Left lung (tissue), 4 donors: ENCODE measurements at regions not wholly inside any gene's neighbourhood (a gene's known extent, or its start where the extent isn't known, plus 50 kb on each side); places are given as distances from the start of the nearest gene placed in this dataset.

Experiments
- ATAC-seq: fragments of 200-7000 bp; cut with Tn5 transposase; one replicate; pipeline ENCODE4 v1.9.1; 2020; ENCODE audit warnings: moderate library complexity
- DNase-seq, 4 donors: peaks; one replicate each; pipeline ENCODE4 v3.0.0-alpha.2; 2013 to 2020
- H3K27ac ChIP-seq, 2 donors: fragments of 200-600 bp; sonication (generic) in 1 of 2; one replicate each; pipeline versions ENCODE4 v1.5.0 to v1.8.0; 2020 to 2021
- H3K27me3 ChIP-seq, 2 donors: fragments of 200-600 bp; sonication (generic) in 1 of 2; one replicate each; pipeline versions ENCODE4 v1.5.0 to v1.8.0; 2020 to 2021
- H3K36me3 ChIP-seq, 2 donors: fragments of 200-600 bp; sonication (generic) in 1 of 2; one replicate each; pipeline versions ENCODE4 v1.5.0 to v1.8.0; 2020 to 2021
- H3K4me1 ChIP-seq, 2 donors: fragments of 200-600 bp; one replicate each; pipeline ENCODE4 v1.8.0; 2021
- H3K4me3 ChIP-seq, 2 donors: fragments of 200-600 bp; sonication (generic) in 1 of 2; one replicate each; pipeline versions ENCODE4 v1.5.0 to v1.8.0; 2020 to 2021; ENCODE audit warnings: mild to moderate bottlenecking in 1 of 2
- H3K9me3 ChIP-seq, 2 donors: fragments of 200-600 bp; sonication (generic) in 1 of 2; one replicate each; pipeline versions ENCODE4 v1.5.0 to v1.8.0; 2020 to 2021
- CTCF ChIP-seq, 2 donors: fragments of 200-600 bp; sonication (generic) in 1 of 2; IDR thresholded peaks; one replicate each; pipeline versions ENCODE4 v1.5.0 to v1.8.0; 2021; ENCODE audit warnings: antibody characterized with exemption in 2 of 2
- intact Hi-C, 2 donors: fragments of 100-400 bp; cut with DNase I; formaldehyde crosslinking; loops; one replicate each; pipeline versions ENCODE4 v1.11.2 to v1.14.2; 2022
- donor health status: DM: no; HTN: yes; CAD: no.
- donor health status: DM: no; HTN: no; CAD: no.

DNA sequence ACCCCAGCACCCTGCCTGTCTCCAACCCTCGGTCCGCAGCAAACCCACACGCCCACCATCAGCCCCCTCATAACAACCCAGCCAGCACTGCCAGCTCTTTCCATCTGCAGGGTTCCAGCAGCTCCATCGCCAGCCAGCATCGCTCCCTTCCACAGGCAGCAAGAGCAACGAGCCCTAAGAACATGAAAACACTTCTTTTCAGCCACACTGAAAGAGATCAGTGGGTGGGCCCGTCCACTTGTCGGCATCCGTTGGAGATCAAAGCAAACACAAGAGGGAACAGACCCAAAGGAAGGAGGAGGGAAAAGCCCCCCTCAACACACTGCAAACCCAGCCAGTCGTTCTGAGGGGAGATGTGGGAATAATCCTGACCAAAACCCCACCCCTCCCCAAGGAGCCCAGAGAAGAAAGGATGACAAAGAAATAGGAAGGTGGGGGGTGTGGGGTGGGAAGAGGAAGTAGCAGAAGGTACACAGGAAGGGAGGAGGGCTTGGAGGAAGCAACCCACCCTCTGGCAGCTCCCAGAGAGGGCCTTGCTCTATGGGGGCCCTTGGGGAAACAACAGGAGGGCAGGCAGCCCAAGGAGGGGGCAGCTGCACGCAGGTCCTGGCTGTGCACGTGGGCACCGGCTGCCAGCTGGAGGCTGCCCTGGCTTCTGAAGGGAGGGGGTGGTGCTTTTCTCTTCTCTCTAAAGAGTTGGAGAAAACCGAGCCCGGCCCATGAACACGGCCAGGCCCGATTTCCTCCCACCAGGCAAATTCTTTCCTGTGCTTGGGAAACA is 473.6 kb upstream of the PROK2 start:
- H3K4me1 ChIP-seq = peaks cover 9 to 29% of the 10 kb centered on the region in 2 donors
- TF ChIP-seq CTCF (IDR thresholded peaks at IDR 0.05) = no peak
- no peak overlapping the region for H3K27ac ChIP-seq
- H3K36me3 ChIP-seq = no peaks in the 10 kb centered on the region
- no peaks in the 10 kb centered on the region for H3K27me3 ChIP-seq
- intact Hi-C loops = no loop called here
- ATAC-seq (no peak), DNase-seq (peak in 1 of 4 donors; percentile 69)
- H3K9me3 ChIP-seq = no peaks in the 10 kb centered on the region
- no peak overlapping the region for H3K4me3 ChIP-seq

DNA sequence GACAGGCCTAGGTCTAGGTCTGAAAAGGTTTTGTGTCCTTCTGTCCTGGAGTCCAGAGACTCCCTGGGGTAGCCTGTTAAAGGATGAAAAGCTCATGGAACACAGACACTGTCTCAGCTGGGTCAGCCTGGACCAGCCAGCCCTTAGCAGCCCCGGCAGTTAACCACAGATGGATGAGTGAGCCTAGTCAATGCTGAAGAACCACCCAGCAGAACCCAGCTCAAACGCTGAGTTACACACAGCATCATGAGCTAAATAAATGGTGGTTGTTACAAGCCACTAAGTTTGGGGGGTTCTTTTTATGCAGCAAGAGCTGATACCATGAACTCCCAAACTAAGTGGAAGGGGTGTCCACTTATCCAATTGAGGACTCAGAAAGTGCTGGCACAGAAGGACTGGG is 472.8 kb upstream of the PROK2 start:
- DNase-seq (no peak), ATAC-seq (no peak)
- Histone ChIP-seq H3K27ac (no peak overlapping the region), H3K9me3 (no peaks in the 10 kb centered on the region), H3K27me3 (no peaks in the 10 kb centered on the region), H3K36me3 (no peaks in the 10 kb centered on the region), H3K4me1 (peaks cover 9 to 29% of the 10 kb centered on the region in 2 donors), H3K4me3 (no peak overlapping the region)
- no peak for TF ChIP-seq CTCF (IDR thresholded peaks at IDR 0.05)
- intact Hi-C loops = no loop called here

GRCh38 chr3:72257203-72257602 is 472.3 kb upstream of the PROK2 start:
- Histone ChIP-seq H3K27ac (no peak overlapping the region), H3K4me1 (peaks cover 9 to 29% of the 10 kb centered on the region in 2 donors), H3K9me3 (no peaks in the 10 kb centered on the region), H3K4me3 (no peak overlapping the region), H3K36me3 (no peaks in the 10 kb centered on the region), H3K27me3 (no peaks in the 10 kb centered on the region)
- no peak for DNase-seq
- intact Hi-C loops = no loop called here
- ATAC-seq = no peak
- TF ChIP-seq CTCF (IDR thresholded peaks at IDR 0.05) = no peak

- Histone ChIP-seq H3K27ac (no peak overlapping the region), H3K4me1 (peaks cover 9 to 29% of the 10 kb centered on the region in 2 donors), H3K4me3 (no peak overlapping the region), H3K27me3 (no peaks in the 10 kb centered on the region), H3K9me3 (no peaks in the 10 kb centered on the region), H3K36me3 (no peaks in the 10 kb centered on the region)
- DNase-seq (no peak), ATAC-seq (no peak)
- TF ChIP-seq CTCF (IDR thresholded peaks at IDR 0.05) = no peak
- intact Hi-C loops = no loop called here
Observed at GRCh38 chr3:72256716-72257115, 471.8 kb upstream of the PROK2 start.

DNA sequence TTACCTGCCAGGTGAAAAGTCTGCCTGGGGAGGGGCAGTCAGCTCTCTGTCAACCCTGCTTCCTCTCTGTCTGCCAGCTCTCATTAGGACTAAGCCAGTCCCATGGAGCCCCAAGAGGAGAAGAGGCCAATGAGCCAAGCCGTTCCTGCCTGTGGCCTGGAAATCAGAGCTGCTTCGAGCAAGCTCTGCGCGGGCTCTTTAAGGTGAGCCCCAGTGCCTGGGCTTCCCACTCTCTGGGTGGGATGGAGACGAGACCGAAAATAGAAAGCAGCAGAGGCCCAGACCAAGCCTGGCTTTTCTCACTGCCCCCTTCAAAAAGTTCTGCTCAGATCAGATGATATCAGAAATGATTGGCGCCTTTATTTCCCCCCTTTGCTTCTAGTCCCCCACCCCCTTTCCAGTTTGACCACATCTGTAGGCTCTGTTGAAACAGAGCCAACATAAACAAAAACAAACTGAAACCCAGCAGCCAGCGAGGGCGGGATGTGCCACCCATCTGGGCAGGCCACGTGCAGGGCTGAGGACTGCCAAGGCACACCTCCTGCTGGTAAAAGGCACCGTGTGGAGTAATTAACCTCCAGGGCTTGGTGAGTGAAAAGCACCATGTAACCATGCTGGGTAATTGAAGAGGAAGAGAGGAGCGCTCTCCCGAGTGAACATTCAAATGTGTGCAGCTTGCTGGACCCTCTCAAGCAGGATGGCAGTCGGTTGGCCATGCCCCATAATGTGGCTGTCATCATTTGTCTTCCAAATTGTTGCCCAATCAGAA is 471.0 kb upstream of the PROK2 start:
- Histone ChIP-seq H3K4me3 (no peak overlapping the region), H3K9me3 (no peaks in the 10 kb centered on the region), H3K4me1 (peaks cover 9 to 29% of the 10 kb centered on the region in 2 donors), H3K27ac (no peak overlapping the region), H3K27me3 (no peaks in the 10 kb centered on the region), H3K36me3 (no peaks in the 10 kb centered on the region)
- ATAC-seq (peak; percentile 77), DNase-seq (peak in 1 of 4 donors; percentile 71)
- intact Hi-C loops = no loop called here
- no peak for TF ChIP-seq CTCF (IDR thresholded peaks at IDR 0.05)
